ENCODE measurements at regions not wholly inside any gene's neighbourhood (a gene's known extent, or its start where the extent isn't known, plus 50 kb on each side); places are given as distances from the start of the nearest gene placed in this dataset.

DNA sequence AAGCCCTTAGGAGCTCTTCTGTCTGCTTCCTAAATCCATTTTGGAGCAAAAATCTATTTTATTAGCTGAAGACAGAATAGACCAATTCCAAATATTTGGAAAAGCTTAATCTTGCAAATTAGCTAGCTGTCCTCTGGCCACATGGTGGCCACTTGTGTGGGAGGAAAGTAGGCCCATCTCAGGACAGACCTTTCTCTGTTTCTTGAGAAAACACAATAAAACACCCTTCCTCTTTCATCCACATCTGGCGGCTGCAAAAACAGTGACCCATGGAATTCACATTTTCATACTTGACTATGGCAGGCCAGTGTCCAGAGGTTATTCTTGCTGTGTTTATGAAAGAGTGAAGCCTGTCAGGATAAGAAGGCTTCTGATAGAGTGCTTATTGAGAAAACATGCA, 275.6 kb downstream of the PLPP3 start:
- Histone ChIP-seq H3K27me3 (replicated peaks in 2 of 5; ENCODE audit: control insufficient read depth in 4 of 5, insufficient read depth in 5 of 5, low read length in 4 of 5) (no peaks in the 10 kb centered on the region), H3K4me1 (ENCODE audit: control extremely low read depth in 1 of 4, control insufficient read depth in 4 of 4, insufficient read depth in 4 of 4, low read length in 3 of 4) (no peaks in the 10 kb centered on the region), H3K9me3 (ENCODE audit: control extremely low read depth in 1 of 5, control insufficient read depth in 4 of 5, insufficient read depth in 2 of 5, low read depth in 1 of 5, low read length in 4 of 5) (peaks cover 0 to 4% (median 0%) of the 10 kb centered on the region in 5 experiments), H3K4me3 (ENCODE audit: control insufficient read depth in 1 of 7, extremely low read depth in 1 of 7, insufficient read depth in 4 of 7, low read depth in 2 of 7, low read length in 6 of 7) (no peak overlapping the region), H3K36me3 (ENCODE audit: control insufficient read depth in 4 of 4, insufficient read depth in 4 of 4, low read length in 3 of 4) (no peaks in the 10 kb centered on the region), H3K27ac (ENCODE audit: insufficient read depth in 1 of 2, low read depth in 1 of 2, low read length in 2 of 2, poor library complexity in 1 of 2, severe bottlenecking in 2 of 2) (no peak overlapping the region)
- CTCF ChIA-PET, result no interaction called here
- POLR2A ChIA-PET, result no interaction called here
- no CpG with 5 or more reads among the region's 1 CpG for WGBS (ENCODE audit: insufficient coverage)
- DNase-seq, result no peak

DNA sequence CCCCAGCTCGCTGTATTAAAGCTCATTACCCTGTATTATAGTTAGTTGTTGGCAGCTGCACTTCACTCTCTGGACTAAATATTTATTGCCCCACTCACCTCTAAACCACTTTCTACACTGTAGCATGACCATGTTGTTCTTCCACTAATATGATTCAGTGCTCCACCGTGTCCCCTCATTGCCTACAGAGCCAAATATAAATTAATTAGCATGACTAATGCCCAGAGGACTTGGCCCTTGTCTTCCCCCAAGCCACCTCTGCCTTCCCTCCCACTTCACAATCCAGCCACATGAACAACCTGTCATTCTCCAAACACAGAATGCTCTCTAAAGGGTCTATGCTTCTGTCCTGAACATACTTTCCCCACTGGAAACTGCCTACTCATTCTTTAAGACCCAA, 276.5 kb downstream of the PLPP3 start:
- ChIA-PET CTCF (no interaction called here), POLR2A (no interaction called here)
- peaks cover 0 to 1% (median 0%) of the 10 kb centered on the region in 5 experiments for H3K9me3 ChIP-seq (ENCODE audit: control extremely low read depth in 1 of 5, control insufficient read depth in 4 of 5, insufficient read depth in 2 of 5, low read depth in 1 of 5, low read length in 4 of 5)
- H3K36me3 ChIP-seq (ENCODE audit: control insufficient read depth in 4 of 4, insufficient read depth in 4 of 4, low read length in 3 of 4), result no peaks in the 10 kb centered on the region
- DNase-seq, result no peak
- WGBS (ENCODE audit: insufficient coverage), result 90% methylated on average over 1 of the region's 2 CpGs
- H3K27me3 ChIP-seq (replicated peaks in 2 of 5; ENCODE audit: control insufficient read depth in 4 of 5, insufficient read depth in 5 of 5, low read length in 4 of 5), result no peaks in the 10 kb centered on the region
- no peaks in the 10 kb centered on the region for H3K4me1 ChIP-seq (ENCODE audit: control extremely low read depth in 1 of 4, control insufficient read depth in 4 of 4, insufficient read depth in 4 of 4, low read length in 3 of 4)
- H3K4me3 ChIP-seq (ENCODE audit: control insufficient read depth in 1 of 7, extremely low read depth in 1 of 7, insufficient read depth in 4 of 7, low read depth in 2 of 7, low read length in 6 of 7), result no peak overlapping the region
- no peak overlapping the region for H3K27ac ChIP-seq (ENCODE audit: insufficient read depth in 1 of 2, low read depth in 1 of 2, low read length in 2 of 2, poor library complexity in 1 of 2, severe bottlenecking in 2 of 2)

DNA sequence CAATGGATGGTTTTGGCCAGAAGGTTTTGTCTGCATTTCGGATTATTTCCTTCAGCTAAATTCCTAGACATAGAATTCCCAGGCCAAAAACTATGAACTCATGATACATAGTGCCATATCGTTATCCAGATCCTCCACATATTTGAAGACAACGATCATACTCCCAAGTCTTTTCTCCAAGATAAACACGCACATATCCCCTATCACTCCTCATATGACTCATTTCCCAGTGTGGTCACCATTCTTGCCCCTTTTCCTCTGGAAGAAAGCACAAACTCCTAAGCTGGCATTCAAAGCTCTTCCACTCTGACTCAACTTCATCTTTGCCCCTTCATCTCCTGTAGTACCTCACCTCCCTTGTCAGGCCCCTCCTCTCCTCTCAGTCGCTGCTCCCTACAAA, 277.6 kb downstream of the PLPP3 start:
- Histone ChIP-seq H3K9me3 (ENCODE audit: control extremely low read depth in 1 of 5, control insufficient read depth in 4 of 5, insufficient read depth in 2 of 5, low read depth in 1 of 5, low read length in 4 of 5) (no peaks in the 10 kb centered on the region), H3K4me3 (ENCODE audit: control insufficient read depth in 1 of 7, extremely low read depth in 1 of 7, insufficient read depth in 4 of 7, low read depth in 2 of 7, low read length in 6 of 7) (no peak overlapping the region), H3K36me3 (ENCODE audit: control insufficient read depth in 4 of 4, insufficient read depth in 4 of 4, low read length in 3 of 4) (no peaks in the 10 kb centered on the region), H3K27me3 (replicated peaks in 2 of 5; ENCODE audit: control insufficient read depth in 4 of 5, insufficient read depth in 5 of 5, low read length in 4 of 5) (no peaks in the 10 kb centered on the region), H3K4me1 (ENCODE audit: control extremely low read depth in 1 of 4, control insufficient read depth in 4 of 4, insufficient read depth in 4 of 4, low read length in 3 of 4) (peaks cover 0 to under 1% (median 0%) of the 10 kb centered on the region in 4 experiments), H3K27ac (ENCODE audit: insufficient read depth in 1 of 2, low read depth in 1 of 2, low read length in 2 of 2, poor library complexity in 1 of 2, severe bottlenecking in 2 of 2) (no peak overlapping the region)
- POLR2A ChIA-PET, result no interaction called here
- 97% methylated on average over 5 of the region's 5 CpGs for WGBS (ENCODE audit: insufficient coverage)
- no peak for DNase-seq
- CTCF ChIA-PET, result no interaction called here

DNA sequence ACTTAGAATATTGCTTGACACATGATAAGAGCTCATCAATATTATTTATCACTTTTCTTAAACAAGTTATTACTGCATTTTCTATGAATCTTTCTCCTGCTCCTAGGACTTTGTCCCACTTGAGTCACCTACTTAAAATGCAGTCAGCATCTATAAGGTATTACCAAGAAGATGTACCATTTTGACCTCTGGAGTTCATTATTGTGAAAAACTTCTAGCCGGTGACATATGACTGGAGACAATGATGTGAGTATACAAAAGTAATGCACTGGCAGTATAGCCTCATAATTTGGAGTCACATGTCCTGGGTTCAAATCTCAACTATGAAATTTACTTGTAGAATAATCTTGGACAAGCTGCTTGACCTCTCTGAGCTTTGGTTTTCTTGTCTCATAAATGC, 278.5 kb downstream of the PLPP3 start:
- ChIA-PET CTCF (no interaction called here), POLR2A (no interaction called here)
- no CpG with 5 or more reads among the region's 1 CpG for WGBS (ENCODE audit: insufficient coverage)
- no peaks in the 10 kb centered on the region for H3K27me3 ChIP-seq (replicated peaks in 2 of 5; ENCODE audit: control insufficient read depth in 4 of 5, insufficient read depth in 5 of 5, low read length in 4 of 5)
- H3K4me3 ChIP-seq (ENCODE audit: control insufficient read depth in 1 of 7, extremely low read depth in 1 of 7, insufficient read depth in 4 of 7, low read depth in 2 of 7, low read length in 6 of 7), result no peak overlapping the region
- DNase-seq, result no peak
- peaks cover 0 to 8% (median 2%) of the 10 kb centered on the region in 4 experiments for H3K4me1 ChIP-seq (ENCODE audit: control extremely low read depth in 1 of 4, control insufficient read depth in 4 of 4, insufficient read depth in 4 of 4, low read length in 3 of 4)
- no peaks in the 10 kb centered on the region for H3K36me3 ChIP-seq (ENCODE audit: control insufficient read depth in 4 of 4, insufficient read depth in 4 of 4, low read length in 3 of 4)
- H3K9me3 ChIP-seq (ENCODE audit: control extremely low read depth in 1 of 5, control insufficient read depth in 4 of 5, insufficient read depth in 2 of 5, low read depth in 1 of 5, low read length in 4 of 5), result no peaks in the 10 kb centered on the region
- no peak overlapping the region for H3K27ac ChIP-seq (ENCODE audit: insufficient read depth in 1 of 2, low read depth in 1 of 2, low read length in 2 of 2, poor library complexity in 1 of 2, severe bottlenecking in 2 of 2)

DNA sequence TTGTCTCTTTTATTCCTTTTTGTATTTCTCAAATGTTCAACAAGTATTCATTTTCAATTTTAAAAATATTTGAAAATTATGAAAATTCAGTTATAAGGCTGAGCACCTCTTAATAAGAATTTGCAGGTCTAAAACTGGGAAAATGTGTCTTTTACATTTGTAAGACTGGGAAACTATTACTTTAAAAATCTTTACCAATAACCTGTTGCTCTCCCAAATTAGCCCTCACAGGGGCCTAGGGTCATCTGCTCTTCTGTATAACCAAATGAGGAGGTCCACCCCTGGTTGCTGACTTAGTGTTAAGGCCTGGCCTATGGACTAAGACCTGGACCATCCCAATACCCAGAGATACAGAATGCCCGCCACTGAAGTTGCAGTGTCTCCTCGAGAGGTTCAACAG, 280.5 kb downstream of the PLPP3 start:
- CTCF ChIA-PET, result no interaction called here
- 95% methylated on average over 2 of the region's 2 CpGs for WGBS (ENCODE audit: insufficient coverage)

DNA sequence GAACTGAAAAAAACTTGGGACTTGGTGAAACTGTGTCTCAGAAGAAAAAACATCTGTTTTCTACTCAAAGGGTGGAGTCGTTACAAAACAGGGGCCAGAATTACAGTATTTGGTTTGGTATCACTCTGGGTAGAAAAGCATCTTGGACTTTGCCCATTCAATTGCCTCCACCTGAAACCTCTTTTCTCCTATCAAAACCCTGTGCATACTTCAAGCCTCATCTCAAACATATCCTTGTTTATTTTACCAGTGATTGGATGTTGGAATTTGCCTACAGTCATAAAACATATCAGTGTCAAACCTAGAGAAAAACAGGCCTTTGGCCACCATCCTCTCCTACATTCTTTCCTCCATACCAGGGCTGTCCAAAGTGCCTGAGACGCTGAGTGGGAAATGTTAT, 281.5 kb downstream of the PLPP3 start:
- H3K27ac ChIP-seq (ENCODE audit: insufficient read depth in 1 of 2, low read depth in 1 of 2, low read length in 2 of 2, poor library complexity in 1 of 2, severe bottlenecking in 2 of 2), result no peak overlapping the region
- no peaks in the 10 kb centered on the region for H3K9me3 ChIP-seq (ENCODE audit: control extremely low read depth in 1 of 5, control insufficient read depth in 4 of 5, insufficient read depth in 2 of 5, low read depth in 1 of 5, low read length in 4 of 5)
- peaks cover 0 to 2% (median 0%) of the 10 kb centered on the region in 5 experiments for H3K27me3 ChIP-seq (replicated peaks in 2 of 5; ENCODE audit: control insufficient read depth in 4 of 5, insufficient read depth in 5 of 5, low read length in 4 of 5)
- ChIA-PET CTCF (no interaction called here), POLR2A (no interaction called here)
- DNase-seq, result no peak
- H3K36me3 ChIP-seq (ENCODE audit: control insufficient read depth in 4 of 4, insufficient read depth in 4 of 4, low read length in 3 of 4), result no peaks in the 10 kb centered on the region
- 100% methylated on average over 1 of the region's 2 CpGs for WGBS (ENCODE audit: insufficient coverage)
- H3K4me1 ChIP-seq (ENCODE audit: control extremely low read depth in 1 of 4, control insufficient read depth in 4 of 4, insufficient read depth in 4 of 4, low read length in 3 of 4), result peaks cover 0 to 10% (median 2%) of the 10 kb centered on the region in 4 experiments
- no peak overlapping the region for H3K4me3 ChIP-seq (ENCODE audit: control insufficient read depth in 1 of 7, extremely low read depth in 1 of 7, insufficient read depth in 4 of 7, low read depth in 2 of 7, low read length in 6 of 7)

More for the DNA sequence above, 280.5 kb downstream of the PLPP3 start:
- Histone ChIP-seq H3K4me1 (ENCODE audit: control extremely low read depth in 1 of 4, control insufficient read depth in 4 of 4, insufficient read depth in 4 of 4, low read length in 3 of 4) (peaks cover 0 to 10% (median 2%) of the 10 kb centered on the region in 4 experiments), H3K4me3 (ENCODE audit: control insufficient read depth in 1 of 7, extremely low read depth in 1 of 7, insufficient read depth in 4 of 7, low read depth in 2 of 7, low read length in 6 of 7) (no peak overlapping the region), H3K36me3 (ENCODE audit: control insufficient read depth in 4 of 4, insufficient read depth in 4 of 4, low read length in 3 of 4) (no peaks in the 10 kb centered on the region), H3K9me3 (ENCODE audit: control extremely low read depth in 1 of 5, control insufficient read depth in 4 of 5, insufficient read depth in 2 of 5, low read depth in 1 of 5, low read length in 4 of 5) (no peaks in the 10 kb centered on the region), H3K27ac (ENCODE audit: insufficient read depth in 1 of 2, low read depth in 1 of 2, low read length in 2 of 2, poor library complexity in 1 of 2, severe bottlenecking in 2 of 2) (no peak overlapping the region), H3K27me3 (replicated peaks in 2 of 5; ENCODE audit: control insufficient read depth in 4 of 5, insufficient read depth in 5 of 5, low read length in 4 of 5) (no peaks in the 10 kb centered on the region)
- DNase-seq, result no peak
- POLR2A ChIA-PET, result no interaction called here

DNA sequence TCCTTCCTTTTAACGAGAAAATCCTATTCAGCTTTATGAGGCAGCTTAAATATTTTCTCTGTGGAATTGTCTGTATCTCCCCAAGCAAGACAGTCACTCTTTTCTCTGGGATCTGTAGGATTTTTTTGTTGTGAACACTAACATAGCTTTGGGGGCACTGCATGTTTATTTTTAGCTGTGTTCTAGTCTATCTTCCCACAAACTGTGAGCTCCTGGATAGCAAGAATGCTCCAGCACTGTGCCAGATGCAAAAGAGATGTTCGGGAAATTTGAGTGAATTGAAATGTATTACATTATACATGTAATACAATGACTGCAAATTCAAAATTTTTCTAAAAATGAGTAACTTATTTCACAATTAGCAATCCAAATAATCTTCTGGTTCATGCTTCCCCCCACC, 282.2 kb downstream of the PLPP3 start:
- Histone ChIP-seq H3K27me3 (replicated peaks in 2 of 5; ENCODE audit: control insufficient read depth in 4 of 5, insufficient read depth in 5 of 5, low read length in 4 of 5) (peaks cover 0 to 2% (median 0%) of the 10 kb centered on the region in 5 experiments), H3K4me1 (ENCODE audit: control extremely low read depth in 1 of 4, control insufficient read depth in 4 of 4, insufficient read depth in 4 of 4, low read length in 3 of 4) (peaks cover 0 to 10% (median 2%) of the 10 kb centered on the region in 4 experiments), H3K9me3 (ENCODE audit: control extremely low read depth in 1 of 5, control insufficient read depth in 4 of 5, insufficient read depth in 2 of 5, low read depth in 1 of 5, low read length in 4 of 5) (no peaks in the 10 kb centered on the region), H3K4me3 (ENCODE audit: control insufficient read depth in 1 of 7, extremely low read depth in 1 of 7, insufficient read depth in 4 of 7, low read depth in 2 of 7, low read length in 6 of 7) (no peak overlapping the region), H3K36me3 (ENCODE audit: control insufficient read depth in 4 of 4, insufficient read depth in 4 of 4, low read length in 3 of 4) (no peaks in the 10 kb centered on the region), H3K27ac (ENCODE audit: insufficient read depth in 1 of 2, low read depth in 1 of 2, low read length in 2 of 2, poor library complexity in 1 of 2, severe bottlenecking in 2 of 2) (no peak overlapping the region)
- ChIA-PET CTCF (no interaction called here), POLR2A (no interaction called here)
- DNase-seq, result no peak
- WGBS (ENCODE audit: insufficient coverage), result 86% methylated on average over 1 of the region's 2 CpGs

All from common myeloid progenitor, CD34-positive (primary cell).